ENCODE measurements at regions not wholly inside any gene's neighbourhood (a gene's known extent, or its start where the extent isn't known, plus 50 kb on each side); places are given as distances from the start of the nearest gene placed in this dataset.

DNA sequence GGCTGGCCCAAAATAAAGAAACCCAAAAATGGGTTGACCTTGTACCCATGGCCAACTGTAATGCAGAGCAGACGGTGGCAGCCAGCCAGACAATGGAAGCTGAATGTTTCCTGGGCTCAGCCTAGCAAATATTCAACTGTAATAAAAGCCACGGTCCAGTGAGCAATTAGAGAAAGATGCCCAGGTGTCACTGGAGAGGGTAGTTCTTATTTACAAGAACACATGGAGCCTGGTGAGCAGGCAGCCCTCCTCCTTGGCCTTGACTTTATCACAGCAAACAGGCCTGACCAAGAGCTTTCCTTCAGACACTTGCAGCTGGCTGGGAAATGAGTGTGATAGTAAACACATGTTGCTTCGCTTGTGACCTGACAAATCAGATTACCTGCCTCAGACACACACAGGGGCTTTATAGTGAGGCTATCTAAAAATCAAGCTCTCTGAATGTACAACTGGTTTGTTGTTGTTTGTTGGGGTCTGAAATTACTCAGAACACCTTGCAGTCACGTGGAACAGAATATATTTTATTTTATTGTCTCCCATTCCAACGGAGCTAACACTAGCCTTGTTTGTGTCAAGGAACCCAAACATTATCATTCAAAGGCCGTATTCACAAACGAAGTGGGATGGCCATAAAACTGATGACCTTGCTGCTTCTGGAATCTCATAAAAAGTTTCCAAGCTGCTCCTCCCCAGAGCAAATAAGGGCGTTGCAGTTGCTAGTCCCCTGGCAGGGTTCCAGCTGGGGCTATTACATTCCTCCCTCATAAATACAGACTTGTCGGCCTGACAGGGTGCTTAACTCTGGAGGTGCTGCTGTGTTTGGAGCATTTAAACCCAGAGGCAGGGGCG, 161.1 kb downstream of the BBOX1 start:
- TF ChIP-seq EZH2 (IDR thresholded peaks at IDR 0.05) (no peak), POLR2AphosphoS5 (IDR thresholded peaks at IDR 0.05; ENCODE audit: low read depth, low read length) (no peak), ZFX (IDR thresholded peaks at IDR 0.05) (no peak), FOSL1 (IDR thresholded peaks at IDR 0.05; ENCODE audit: low read depth) (no peak), POLR2A (IDR thresholded peaks at IDR 0.05; ENCODE audit: borderline replicate concordance, extremely low read depth, insufficient read depth, insufficient read length) (no peak)
- TF ChIP-seq, protein P1, sequence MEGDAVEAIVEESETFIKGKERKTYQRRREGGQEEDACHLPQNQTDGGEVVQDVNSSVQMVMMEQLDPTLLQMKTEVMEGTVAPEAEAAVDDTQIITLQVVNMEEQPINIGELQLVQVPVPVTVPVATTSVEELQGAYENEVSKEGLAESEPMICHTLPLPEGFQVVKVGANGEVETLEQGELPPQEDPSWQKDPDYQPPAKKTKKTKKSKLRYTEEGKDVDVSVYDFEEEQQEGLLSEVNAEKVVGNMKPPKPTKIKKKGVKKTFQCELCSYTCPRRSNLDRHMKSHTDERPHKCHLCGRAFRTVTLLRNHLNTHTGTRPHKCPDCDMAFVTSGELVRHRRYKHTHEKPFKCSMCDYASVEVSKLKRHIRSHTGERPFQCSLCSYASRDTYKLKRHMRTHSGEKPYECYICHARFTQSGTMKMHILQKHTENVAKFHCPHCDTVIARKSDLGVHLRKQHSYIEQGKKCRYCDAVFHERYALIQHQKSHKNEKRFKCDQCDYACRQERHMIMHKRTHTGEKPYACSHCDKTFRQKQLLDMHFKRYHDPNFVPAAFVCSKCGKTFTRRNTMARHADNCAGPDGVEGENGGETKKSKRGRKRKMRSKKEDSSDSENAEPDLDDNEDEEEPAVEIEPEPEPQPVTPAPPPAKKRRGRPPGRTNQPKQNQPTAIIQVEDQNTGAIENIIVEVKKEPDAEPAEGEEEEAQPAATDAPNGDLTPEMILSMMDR (IDR thresholded peaks at IDR 0.05 in 2 of 3, conservative IDR thresholded peaks at IDR 0.05 in 1 of 3; ENCODE audit: borderline replicate concordance in 1 of 3, insufficient read depth in 1 of 3, low read depth in 2 of 3, low read length in 2 of 3): no peak
- TF ChIP-seq, protein P2, sequence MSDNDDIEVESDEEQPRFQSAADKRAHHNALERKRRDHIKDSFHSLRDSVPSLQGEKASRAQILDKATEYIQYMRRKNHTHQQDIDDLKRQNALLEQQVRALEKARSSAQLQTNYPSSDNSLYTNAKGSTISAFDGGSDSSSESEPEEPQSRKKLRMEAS (IDR thresholded peaks at IDR 0.05): no peak

Data from HCT116 (cell line).